COLO668 (cell line): ENCODE measurements at regions not wholly inside any gene's neighbourhood (a gene's known extent, or its start where the extent isn't known, plus 50 kb on each side); places are given as distances from the start of the nearest gene placed in this dataset.
"Not testable (repeated sequence)": the region's sequence is repeated elsewhere in the genome, so short reads cannot be mapped to it uniquely, and the experiment has no call there.

Source experiments
- DNase-seq: peaks from one replicate; lab custom pipeline; 2025; ENCODE audit not compliant: unreplicated experiment; lab: John Stamatoyannopoulos, UW

- DNase-seq: no peak
Observed at GRCh38 chr12:68539615-68539952, 71.1 kb upstream of the RAP1B start.

- not testable (repeated sequence) for DNase-seq
Observed at GRCh38 chr12:68540768-68541167, 69.9 kb upstream of the RAP1B start.

- not testable (repeated sequence) for DNase-seq
Observed at GRCh38 chr12:68547318-68547717, 63.4 kb upstream of the RAP1B start.

- DNase-seq: not testable (repeated sequence)
Observed at GRCh38 chr12:68552605-68553195, 58.0 kb upstream of the RAP1B start.

- no peak for DNase-seq
Observed at GRCh38 chr12:68557011-68557730, 53.5 kb upstream of the RAP1B start.

- no peak for DNase-seq
Observed at GRCh38 chr12:68559246-68559645, 51.5 kb upstream of the RAP1B start.

DNA sequence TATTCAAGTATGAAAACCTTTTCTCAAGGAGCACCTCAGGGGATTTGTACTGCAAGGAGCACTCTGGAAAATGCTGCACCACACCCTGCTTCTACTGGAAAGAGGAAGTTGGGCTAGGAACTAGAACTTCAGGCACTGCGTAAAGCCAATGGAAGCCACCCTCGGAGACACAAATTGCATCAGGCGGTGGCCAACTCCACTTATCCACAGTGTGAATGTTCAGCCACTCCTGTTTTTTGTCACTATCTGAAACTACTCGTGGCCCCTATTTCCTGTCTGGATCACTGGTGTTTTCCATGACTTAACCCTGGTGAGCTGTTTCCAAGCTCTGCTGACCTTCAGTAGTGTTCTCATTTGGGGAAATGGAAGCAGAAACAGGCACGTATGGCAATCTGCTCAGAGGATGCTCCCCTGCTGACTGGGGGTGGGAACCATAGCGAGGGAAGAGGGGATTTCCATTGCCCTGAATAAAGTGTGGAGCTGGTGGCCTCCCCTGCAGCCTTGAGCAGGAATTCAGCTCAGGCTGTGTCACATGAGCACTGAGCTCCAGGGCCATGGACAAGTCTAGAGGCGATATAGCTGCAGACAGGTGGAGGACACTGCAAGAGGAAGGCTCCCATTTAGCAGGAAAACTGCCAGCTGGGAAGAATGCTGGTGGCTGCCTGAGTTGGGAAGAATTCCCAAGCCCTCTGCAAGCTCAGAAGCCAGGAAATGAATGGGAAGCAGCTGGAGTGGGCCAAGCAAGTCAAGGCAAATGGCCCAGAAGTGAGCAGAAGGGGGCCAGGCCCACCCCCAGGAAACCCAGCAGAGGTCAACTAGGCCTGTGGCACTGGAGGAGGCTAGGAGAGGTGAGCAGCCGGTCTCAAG, 50.5 kb upstream of the RAP1B start:
- no peak for DNase-seq

- no peak for DNase-seq
Observed at GRCh38 chr12:68560851-68561422, 49.8 kb upstream of the RAP1B start.
